GM21360 (cell line): ENCODE measurements at regions not wholly inside any gene's neighbourhood (a gene's known extent, or its start where the extent isn't known, plus 50 kb on each side); places are given as distances from the start of the nearest gene placed in this dataset.
A peak's percentile ranks its signal among the peaks of the same experiment; 100 is the strongest.

Experiments
- ATAC-seq: cut with Tn5 transposase; IDR thresholded peaks from one replicate; pipeline ENCODE4 v1.9.1; 2021; ENCODE audit warnings: mild to moderate bottlenecking, moderate library complexity; ENCODE audit not compliant: unreplicated experiment

DNA sequence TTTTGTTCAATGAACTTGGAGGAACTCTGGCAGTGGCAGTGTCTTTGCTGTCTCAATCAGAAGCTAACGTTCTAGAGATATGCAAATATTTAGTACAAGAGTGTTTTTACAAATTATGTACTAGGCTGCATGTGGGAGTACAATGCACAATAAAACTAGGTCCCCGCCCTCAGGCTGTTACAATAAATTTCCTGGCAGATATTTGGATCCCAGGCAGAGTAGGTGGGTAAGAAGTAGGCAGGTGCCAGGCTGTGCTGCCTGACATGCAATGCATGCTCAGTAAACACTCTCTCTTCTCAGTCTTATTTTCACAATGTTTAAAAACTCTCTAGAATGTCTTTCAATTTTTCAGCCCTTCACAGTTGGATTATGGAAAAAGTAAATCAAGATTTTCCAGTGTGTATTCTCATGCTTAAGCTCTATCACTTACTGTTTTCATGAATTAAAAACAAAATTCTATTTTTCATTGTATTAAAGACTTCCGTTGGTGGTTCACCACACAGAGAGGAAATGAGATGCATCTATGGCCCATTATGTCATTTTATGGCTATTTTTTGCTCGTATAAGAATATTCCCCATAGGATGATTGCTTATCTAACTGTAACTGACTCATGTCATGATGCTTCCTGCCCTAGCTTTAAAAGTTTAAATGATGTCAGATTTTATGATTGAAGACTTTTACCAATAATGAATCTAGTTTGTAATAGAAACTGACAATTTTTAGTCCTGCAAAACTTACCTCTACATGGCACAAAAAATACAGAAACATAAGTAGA, 346.1 kb downstream of the RND3 start:
- ATAC-seq, result no peak

DNA sequence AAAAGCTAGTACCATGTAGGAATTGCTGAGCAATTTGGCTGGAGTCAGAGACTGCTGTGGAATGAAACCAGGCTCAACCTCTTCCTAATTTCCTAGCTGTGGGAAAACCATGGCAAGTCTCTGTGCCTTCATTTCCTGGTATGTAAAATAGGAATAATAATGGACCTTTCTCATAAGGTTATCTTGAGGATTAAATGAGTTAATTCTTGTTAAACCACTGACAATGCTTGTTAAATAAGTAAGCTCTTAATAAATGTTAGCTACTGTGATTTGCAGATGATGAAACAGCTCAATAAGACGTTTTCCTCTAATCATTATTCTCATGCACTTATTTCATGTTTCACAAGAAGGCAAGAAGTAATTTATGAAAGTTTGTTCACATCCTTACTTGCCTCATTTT, 346.7 kb downstream of the RND3 start:
- no peak for ATAC-seq

DNA sequence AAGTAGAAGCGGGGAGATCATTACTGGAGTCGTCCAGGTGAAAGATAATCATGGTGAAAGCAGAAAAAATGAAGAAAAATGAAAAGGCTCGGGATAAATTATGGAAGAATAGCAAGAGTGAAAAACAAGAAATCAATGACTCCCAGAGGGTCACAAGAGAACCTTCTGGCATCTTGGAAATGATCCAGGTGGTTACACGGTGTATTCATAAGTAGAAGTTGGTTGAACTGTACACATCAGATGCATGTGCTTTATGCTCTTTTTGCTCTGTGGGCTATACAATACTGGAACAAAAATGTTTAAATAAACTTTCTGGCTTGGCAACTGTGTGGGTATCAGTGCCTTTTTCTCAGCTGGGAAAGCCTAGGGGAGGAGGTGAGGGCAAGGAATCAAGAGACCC, 348.9 kb downstream of the RND3 start:
- ATAC-seq, result no peak

DNA sequence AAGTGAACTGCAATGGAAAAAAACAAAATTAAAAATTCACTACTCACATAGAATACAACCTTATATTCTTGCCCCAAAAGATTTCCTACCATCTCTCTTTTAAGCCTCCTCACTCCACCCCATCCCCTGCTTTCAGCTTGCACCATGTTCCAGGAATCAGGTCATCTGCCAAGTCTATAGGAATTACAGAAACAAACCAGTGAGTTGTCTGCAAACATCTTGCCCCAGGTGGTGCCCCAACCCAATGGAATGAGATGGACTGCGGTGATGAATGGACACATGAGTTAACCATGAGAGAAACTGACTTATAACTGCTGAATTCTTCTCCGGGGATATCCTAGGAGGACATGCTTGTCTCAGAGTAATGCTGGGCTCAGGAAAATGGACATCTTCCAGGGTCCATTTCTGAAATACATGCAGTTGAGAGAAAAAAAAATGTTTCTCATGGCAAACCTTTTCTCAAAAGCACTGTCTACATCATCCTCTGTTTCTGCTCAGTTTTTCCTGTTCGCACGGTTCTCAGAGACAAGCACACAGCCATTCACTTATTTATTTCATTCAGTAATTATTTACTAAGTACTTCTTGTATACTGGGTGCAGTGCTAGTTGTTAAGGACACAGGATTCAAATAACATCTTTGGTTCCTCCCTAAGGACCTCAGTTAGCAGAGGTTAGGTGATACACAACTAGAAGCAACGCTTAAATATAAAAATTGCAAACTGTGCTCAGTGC, 350.0 kb downstream of the RND3 start:
- no peak for ATAC-seq

DNA sequence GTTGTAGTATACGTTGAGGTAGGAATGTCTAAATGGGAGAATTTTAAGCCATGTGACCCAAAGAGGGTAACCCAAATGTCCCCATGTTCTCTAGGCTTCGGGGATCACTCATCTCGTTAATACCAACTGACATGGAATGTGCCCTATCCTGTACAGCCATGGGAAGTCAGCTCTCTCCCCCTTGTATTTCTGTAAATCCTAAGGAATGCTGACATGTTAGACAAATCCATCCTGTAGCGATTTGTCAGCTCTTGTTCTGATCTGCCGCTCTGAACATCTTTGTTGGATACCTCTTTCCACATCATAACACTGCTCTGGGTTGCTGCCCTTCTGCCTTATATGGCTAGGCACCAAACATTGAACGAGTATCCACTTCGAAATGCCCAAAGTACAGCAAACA, 350.6 kb downstream of the RND3 start:
- ATAC-seq, result no peak

DNA sequence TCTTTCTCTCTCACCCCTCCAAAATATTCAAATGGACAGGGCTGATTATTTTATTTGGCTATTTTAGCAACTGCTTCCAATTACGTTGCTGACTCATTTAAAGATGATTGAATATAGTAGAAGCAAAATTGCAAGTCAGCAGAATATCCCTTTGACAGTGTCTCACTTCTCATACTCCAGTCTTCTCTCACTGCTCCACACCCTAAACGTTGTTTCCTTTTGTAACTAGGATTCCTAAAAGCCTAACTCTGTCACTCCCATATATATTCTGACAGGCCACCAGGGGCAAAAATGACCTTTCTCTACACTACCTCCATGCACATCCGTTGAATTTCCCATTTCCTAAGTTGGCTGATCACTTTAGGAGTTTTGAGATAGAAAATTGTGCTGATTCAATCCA, 351.1 kb downstream of the RND3 start:
- no peak for ATAC-seq

DNA sequence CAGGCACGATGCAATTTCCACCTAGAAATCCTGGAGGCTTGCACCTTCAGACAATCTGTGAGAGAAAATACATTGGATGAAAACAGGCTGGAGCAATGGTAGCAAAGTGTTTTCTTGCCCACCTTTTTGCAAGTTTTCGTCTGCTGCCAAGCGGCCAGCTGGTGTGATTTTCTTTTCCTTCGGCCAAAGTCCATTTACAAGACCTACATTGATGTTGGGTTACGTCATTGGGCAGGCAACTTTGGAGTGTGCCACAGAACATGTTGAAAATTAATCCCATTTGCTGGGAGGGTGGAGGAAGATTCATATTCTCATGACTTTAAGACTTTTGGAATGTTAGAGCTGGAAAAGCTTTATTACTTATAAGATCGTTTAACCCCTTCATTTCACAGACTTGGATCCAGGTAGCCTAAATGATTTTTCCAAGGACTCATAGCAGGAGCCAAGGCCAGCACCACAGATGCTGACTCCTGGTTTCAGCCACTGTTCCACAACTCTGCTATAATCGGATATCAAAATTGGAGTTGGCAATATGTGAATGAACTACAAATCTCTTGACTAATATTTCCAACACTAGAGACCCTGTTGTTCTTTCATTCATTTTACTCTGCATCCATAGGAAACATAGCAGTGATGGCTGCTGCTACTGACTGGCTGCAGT, 352.1 kb downstream of the RND3 start:
- no peak for ATAC-seq

DNA sequence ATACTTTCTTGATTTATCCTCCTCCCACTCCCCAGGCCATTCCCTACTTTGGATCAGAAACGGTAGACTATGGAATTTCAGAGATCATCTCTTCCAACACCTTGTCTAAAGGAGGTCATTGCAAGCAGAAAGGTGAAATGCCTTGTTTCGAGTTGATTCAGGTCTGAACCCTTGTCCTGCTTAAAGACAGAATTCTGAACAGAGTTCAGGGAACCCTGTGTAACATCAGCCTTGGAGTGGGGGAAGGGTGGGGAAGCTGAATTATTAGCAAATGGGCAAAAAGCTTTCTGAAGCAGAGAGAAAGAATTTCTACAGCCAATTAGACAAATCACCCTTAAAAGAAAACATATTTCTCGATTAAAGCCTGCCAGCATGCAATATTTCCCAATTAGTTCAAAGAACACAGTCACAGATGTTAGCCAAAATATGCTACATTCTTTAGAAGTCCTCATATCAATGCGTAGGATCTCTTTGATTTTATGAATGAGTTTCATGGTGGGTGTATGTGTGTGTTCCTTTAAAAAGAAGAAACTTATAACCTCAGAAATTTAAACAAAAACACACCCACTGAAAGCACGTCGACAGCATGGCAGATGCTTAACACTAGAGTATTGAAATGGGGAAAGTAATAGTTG, 353.1 kb downstream of the RND3 start:
- ATAC-seq, result no peak

DNA sequence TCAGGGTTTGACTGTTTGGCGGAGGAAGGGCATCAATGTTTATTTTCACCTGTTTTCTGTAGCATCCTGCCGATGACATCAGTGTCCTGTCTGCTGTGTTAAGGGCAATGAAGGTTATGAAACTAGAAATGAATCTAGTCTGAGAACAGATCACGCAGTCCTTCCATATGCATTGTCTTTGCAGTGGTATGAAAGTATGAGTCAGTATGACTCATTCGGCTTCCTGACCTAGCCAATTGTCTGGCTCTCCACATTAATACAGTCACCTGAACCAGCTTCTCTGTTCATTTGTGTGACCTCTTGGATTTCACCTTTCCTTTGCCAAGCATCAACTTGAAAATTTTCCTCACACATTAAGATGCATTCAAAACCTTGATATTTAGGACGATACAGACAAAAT, 353.8 kb downstream of the RND3 start:
- ATAC-seq, result peak; percentile 96

DNA sequence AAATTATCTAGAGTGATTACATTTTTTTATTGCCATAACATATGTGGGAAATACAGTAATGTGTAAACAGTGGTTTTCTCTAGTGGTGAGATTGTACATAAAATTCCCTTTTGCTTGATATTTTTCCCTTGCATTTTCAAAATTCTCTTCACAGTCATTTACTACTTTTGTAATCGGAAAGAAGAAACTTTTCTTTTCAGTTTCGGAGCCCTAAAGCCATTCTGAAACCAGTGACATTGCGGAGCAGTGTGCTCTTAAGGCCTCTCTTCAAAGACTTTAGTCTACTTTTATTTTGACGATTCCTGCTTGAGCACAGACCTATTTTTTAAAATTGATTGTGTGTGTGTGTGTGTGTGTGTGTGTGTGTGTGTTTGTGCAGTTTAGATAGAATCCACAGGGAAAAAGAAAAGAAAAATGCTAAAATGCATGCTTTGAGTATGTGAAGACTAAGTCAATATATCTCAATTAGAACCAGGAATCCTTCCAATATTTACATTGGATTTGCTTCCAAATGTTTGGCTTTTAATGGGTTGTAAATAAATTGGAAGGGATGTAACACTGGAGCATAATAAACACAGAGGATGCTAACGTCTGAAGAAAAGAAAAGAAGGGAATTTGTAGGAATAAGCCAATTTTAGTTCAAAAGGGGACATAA, 357.4 kb downstream of the RND3 start:
- ATAC-seq, result peak; percentile 34

DNA sequence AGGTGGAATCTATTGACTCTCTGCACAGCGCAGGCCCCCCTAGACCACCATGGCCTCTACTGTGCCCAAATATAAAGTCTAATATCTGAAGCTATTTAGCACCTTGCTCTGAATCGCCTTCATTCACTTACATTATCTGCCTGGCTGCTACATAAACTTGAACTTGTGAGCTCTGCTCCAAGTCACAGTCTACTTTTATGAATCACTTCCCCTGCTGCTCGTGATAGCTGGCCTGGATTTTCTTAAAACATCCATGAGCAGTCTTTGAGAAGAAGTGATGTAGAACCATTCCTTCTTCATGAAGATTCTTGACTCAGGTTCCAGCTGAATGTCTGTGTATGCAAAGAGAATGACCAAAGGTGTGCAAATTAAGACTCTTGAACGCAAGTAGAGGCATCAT, 359.5 kb downstream of the RND3 start:
- no peak for ATAC-seq

DNA sequence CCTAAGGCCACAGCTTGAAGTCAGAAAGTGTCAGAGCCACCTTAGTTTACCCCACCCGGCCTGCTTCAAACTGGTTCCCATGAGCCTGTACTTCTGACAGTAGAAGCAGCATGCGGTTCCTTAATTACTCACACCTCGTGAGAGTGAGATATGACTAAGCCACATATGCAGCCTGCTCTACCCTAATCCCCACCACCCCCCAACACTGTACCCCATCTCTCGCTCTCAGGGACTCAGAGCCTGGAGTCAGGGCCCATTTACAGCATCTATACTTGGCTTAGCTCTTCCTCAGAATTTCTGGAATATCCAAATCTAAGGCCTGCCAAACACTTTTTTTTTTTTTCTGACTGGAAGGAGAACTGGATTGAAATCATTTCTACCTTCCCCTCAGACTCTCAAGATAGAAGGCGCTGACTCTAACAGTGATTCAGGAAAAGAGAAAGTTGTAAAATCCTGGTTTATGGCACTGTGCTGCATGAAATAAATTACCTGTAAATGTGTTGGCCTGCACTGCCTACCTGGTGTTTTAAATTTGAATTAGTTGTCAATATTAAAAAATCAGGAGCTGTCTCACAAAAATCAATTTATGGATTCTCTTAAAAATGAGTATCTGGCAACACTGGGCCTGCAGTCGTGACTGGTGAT, 360.0 kb downstream of the RND3 start:
- ATAC-seq, result no peak

DNA sequence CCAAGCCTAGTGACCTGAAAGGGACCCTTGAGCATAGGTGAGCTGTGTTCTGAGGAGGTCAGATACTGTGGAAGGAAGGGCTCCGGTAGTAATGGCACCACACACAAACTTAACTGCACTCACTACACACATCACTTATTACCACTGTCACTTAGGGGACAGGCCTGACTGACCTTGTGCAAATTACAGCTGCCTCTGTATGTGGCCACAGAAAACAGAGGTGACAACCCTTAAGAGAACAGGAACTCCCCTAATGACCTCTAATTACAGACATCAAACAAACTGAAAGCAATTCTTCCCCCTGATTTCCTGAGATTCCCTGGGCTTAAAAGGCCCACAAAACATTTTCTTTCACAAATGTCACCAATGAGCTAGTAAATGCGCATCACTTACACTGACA, 360.6 kb downstream of the RND3 start:
- no peak for ATAC-seq

DNA sequence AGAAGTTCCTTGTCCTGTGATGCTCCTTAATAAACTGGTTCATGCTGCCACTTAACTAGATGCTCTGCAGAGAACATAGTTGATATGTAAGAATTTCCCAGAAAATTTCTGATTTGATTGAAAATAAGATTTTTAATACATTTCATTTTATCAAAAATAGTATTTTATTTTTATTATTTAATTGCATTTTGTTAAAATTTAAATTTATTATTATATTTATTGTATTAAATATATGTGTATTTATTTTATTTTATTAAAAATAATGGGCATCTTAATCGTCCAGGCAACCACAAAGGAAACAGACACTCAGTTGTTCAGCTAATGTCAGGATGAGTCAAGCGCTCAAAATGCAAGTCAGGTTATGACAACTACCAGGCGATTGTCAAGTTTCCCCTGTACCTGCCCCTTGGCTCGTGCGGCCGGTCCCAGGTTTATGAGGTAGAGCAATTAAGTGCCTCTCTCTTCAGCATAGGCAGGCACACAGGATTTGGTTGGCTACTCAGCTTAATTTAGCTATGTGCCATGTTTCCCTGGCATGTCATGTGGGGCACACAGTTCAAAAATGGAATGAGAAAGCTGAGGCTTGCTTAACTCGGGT, 361.2 kb downstream of the RND3 start:
- no peak for ATAC-seq

DNA sequence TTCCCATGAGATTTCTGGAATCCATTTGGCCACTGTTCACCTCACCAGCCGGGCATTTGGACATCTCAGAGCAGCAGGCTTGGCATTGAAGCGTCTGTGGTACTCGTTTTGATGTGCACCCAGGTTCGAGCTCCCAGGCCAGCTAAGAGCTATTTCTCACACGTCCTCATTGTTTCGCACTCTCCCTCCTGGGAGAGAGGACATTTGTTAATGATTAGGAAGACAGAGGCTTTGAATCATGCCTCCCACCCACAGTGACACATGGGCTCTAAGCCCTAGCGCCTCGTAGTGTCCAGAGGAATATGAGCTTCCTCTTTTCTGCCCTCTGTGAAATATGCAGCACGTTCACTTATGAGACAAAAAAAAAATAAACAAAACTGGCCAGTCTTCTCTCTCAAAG, 361.8 kb downstream of the RND3 start:
- ATAC-seq, result no peak

DNA sequence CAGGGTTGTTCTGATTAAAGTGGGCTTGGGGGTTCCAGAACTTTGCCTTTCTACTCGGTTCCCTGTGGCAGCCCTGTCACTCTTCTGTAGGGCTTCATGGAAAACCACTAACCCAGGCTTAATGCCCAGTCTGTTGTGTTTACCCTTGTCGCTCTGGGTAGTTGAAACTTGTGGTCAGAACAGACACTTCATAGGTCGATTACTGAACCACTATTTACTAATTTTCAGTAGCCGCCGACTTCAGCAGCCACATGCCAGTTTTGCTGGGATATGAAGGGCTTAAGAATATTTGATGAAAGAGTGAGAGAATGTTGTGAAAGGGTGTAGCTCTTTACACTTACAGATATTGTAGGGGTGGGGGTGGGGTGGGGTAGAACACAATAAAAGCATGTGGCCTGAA, 362.3 kb downstream of the RND3 start:
- ATAC-seq, result no peak

DNA sequence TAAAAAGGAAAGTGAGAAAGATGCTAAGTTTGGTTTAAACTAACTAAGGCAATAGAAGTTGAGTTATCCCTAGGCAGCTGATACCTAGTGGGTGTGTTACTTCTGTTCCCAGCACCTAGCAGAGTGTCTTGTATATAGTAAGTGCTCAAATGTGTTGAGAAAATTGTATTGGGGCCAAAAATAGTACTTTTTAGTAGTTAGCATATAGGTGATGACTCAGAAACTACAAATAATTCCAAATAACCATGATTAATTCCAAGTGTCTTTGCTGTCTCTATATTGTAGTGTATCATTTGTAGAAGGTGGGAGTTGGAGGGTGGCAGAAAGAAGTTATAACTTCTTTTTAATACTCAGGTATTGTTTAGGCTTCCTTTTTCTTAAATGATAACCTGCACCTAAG, 362.7 kb downstream of the RND3 start:
- ATAC-seq, result no peak

DNA sequence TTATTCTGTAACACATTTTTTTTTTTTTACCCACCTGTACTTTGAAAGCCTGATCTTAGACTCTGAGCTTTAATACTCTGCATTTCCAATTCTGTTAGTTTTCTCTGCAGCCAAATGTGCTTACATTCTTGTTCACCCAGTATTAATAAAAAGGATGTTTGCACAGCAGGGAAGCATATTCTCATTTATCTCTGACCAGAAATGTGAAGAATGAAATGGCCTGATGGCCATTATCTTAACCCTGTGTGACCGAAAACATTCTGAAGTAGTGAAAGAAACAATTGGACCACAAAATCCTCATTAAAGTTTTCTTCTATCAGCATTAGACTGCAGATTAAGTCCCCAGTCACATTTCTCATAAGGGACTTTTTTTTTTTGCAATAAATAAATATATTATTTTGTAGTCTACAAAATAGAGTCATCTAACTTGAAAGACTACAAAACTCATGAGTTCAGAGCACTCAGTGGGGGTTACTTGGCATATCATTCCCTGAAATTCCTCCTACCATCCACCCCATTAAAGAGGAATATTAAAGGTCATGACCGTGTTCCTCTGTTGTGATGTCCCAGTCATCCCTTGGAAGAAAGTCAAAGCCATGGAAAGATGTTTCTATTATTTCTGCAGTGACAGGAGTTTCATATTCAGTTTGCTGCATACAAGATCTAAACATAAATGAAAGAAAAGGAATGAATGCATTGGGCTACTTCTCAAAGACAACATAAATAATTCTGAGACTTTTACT, 364.4 kb downstream of the RND3 start:
- no peak for ATAC-seq

DNA sequence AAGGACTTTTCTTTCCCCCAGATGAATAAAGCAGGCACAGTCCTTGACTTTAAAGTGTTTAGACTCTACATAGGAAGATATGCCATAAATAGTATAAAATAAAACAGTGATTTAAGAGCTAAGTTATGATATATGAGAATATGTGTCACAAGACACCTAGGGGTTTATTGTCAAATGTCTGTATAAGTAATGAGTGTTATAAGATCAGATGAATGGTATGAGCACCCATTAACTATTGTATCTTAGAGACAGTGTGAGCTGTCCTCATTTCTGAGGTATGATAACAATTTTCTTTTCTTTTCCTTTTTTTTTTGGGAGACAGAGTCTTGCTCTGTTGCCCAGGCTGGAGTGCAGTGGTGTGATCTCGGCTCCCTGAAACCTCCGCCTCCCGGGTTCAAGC, 365.3 kb downstream of the RND3 start:
- no peak for ATAC-seq
